8988T (cell line): ENCODE measurements at regions not wholly inside any gene's neighbourhood (a gene's known extent, or its start where the extent isn't known, plus 50 kb on each side); places are given as distances from the start of the nearest gene placed in this dataset.
"Not testable (repeated sequence)": the region's sequence is repeated elsewhere in the genome, so short reads cannot be mapped to it uniquely, and the experiment has no call there.

Source experiments
- DNase-seq: peaks from one replicate; pipeline ENCODE4 v3.0.0; 2011

DNA sequence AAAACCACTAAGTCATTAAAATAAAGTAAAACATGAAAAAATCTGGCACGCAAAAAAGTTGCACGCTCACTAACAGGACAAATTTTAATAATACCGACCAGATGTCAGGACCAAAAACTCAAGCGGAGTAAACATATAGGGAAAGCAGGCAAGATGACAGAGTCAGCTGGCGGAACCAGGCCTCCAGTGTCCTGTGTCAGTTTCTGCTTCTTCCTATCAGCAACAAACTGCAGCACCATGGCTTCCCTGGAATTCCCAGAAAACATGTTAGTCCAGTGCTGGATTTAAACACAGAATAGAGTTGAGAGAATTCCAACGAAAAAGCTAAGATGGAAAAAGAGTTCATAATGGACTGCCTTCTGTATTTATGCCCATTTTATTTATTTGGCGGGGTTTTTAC, 169.1 kb upstream of the ARHGEF26 start:
- DNase-seq: no peak

GRCh38 chr3:153956613-153957012, 164.6 kb upstream of the ARHGEF26 start:
- no peak for DNase-seq

- DNase-seq: no peak
Measured at GRCh38 chr3:153957421-153957820, 163.8 kb upstream of the ARHGEF26 start.

GRCh38 chr3:153958635-153959595, 162.3 kb upstream of the ARHGEF26 start:
- DNase-seq: no peak

DNA sequence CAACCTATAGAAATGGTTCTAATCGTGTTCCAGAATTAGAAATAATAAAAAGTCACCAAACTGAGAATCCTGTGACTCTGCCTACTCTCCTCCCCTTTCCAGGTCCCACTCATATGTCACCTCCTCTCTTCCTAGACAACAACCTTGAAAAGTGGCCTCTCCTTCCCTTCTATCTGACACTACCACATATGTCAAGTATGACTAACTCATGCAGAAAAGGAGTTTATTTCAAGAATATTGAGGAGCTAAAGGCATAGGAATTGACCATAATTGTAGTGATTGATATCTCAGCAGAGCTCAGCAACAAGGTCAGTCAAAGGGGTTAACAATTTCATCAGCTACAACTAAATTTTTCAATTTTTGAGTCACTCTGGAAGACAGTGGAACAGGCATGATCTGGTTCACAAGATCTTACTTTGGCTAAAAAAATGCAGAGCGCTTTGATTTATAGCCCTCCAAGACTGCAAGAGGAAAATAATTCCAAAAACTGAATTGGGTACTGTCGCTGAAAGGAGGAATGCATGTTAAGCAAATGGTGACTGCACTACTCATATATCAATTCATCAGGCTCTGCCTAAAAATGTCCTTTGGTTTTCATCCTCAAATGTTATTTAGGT, 160.6 kb upstream of the ARHGEF26 start:
- no peak for DNase-seq

GRCh38 chr3:153961494-153961893, 159.7 kb upstream of the ARHGEF26 start:
- no peak for DNase-seq

GRCh38 chr3:153963012-153963411, 158.2 kb upstream of the ARHGEF26 start:
- no peak for DNase-seq

GRCh38 chr3:153967260-153967659, 153.9 kb upstream of the ARHGEF26 start:
- no peak for DNase-seq

GRCh38 chr3:153970047-153970446, 151.1 kb upstream of the ARHGEF26 start:
- DNase-seq: no peak

DNA sequence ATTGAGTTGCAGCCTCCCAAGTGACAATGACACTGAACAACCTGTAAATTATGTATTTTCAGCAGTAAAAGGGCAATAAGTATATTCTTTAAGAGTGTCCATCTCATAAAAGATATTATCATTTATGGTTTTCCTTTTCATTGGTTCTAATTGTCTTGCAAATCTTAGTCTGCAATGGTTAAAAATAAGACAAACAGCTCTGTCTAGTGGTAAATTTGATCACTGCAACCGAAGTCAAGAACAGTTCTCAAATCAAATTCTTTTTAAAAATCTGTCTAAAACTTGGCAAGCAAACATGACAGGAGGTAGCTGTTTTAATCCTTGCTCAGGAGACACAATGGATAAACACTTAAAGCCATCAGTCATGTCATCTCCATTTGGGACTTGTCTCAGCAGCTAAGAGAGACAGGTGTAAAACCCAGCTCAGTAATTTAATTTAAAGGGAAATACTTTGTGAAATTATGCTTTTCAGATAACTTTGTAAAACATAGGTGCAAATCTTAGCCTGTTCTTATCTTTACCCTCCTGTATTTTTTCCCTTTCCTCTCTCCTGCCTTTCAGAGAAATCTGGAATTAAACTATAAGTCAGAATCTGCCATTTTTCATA, 150.3 kb upstream of the ARHGEF26 start:
- DNase-seq: no peak

DNA sequence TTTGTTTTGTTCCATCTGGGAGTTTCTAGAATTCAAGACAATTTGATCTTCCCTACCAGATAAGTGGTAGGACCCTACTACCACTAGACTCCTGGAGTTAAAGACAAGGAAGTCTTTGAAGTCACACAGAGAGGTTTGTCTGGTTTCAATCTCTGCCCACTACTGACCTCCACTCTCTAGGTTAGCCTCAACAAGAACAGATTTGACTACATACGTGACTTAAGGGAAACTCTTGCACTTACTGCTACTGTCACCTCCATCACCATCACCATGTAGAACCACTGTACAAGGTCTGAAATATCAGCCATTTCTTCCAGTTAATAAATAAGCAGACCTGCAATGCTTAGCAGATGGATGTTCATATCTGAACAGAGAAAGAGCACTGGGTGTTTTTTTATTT, 148.3 kb upstream of the ARHGEF26 start:
- DNase-seq: no peak

- no peak for DNase-seq
Measured at GRCh38 chr3:153973722-153974265, 147.4 kb upstream of the ARHGEF26 start.

- no peak for DNase-seq
Measured at GRCh38 chr3:153974614-153975013, 146.6 kb upstream of the ARHGEF26 start.

- DNase-seq: no peak
Measured at GRCh38 chr3:153976891-153977554, 144.2 kb upstream of the ARHGEF26 start.

GRCh38 chr3:153978006-153978405, 143.2 kb upstream of the ARHGEF26 start:
- no peak for DNase-seq

- no peak for DNase-seq
Measured at GRCh38 chr3:153979418-153980251, 141.6 kb upstream of the ARHGEF26 start.

DNA sequence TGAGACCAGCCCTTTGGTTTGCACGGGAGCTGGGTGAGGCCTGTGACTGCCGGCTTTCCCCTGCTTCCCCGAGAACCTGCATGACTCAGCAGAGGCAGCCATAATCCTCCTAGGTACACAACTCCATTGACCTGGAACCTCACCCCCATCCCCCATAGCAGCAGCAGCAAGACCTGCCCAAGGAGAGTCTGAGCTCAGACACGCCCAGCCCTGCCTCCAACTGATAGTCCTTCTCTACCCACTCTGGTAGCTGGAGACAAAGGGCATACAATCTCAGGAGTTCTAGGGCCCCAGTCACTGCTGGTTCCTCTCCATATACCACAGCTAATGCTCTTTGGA, 141.0 kb upstream of the ARHGEF26 start:
- no peak for DNase-seq

DNA sequence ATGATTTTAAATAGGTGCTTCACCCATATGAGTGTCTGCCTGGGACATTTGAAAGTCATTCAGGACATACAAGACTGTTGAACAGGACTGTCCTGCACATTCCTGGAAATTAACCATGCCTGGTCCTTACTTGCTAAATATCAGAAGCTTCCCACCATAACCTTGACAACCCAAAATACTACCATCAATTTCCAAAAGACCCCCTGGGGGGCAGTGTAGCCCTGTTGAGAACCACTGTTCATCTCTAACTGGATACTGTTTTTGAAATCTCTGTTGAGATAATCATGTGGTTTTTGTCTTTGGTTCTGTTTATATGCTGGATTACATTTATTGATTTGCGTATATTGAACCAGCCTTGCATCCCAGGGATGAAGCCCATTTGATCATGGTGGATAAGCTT, 123.8 kb upstream of the ARHGEF26 start:
- DNase-seq: not testable (repeated sequence)

DNA sequence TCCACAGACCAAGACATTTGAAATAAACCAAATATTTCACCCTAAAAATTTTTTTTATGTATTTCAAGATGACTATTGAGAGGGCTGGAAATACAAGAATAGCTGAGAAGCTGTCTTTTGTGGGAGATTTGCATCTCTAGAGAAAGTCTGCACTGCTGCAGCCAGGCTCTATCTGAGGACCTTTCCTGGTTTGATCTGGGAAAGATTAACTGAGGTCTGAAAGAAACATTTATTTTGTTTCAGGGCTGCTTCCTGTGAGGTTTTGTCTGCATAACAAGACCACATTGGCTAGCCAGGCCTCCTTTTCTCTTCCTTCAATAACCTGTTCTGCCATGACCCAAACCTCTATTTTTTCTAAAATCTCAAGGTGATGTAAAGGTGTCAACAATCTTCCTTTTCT, 117.5 kb upstream of the ARHGEF26 start:
- no peak for DNase-seq

GRCh38 chr3:154011036-154011435, 110.2 kb upstream of the ARHGEF26 start:
- no peak for DNase-seq

- no peak for DNase-seq
Measured at GRCh38 chr3:154013736-154014135, 107.5 kb upstream of the ARHGEF26 start.

DNA sequence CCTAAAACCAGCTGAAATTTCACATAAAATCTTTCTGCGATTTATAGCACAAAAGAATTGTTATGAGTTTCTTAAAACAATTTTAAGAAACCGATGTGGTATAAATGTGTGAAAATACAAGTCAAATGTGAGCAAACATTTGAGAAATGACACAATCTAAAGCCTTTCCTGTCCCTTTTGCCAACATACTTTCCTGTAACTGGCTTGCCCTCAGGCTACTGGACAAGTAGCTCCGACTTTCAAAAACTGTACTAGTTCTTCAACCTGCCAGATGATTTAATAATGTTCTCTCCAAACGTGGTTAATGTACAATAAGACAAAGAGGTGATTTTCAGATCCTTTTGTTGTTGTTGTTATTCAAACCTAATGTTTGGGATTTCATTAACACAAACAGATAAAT, 105.9 kb upstream of the ARHGEF26 start:
- no peak for DNase-seq
